Esophagus muscularis mucosa (tissue), 4 donors: ENCODE measurements at regions not wholly inside any gene's neighbourhood (a gene's known extent, or its start where the extent isn't known, plus 50 kb on each side); places are given as distances from the start of the nearest gene placed in this dataset.

Experiments
- DNase-seq: peaks from one replicate; pipeline ENCODE4 v3.0.0-alpha.2; 2017; ENCODE audit errors: extremely low spot score
- H3K27ac ChIP-seq, 4 donors: fragments of 200-600 bp; sonication (generic); replicated peaks in 1 of 4; 1 replicate in 3 of 4; 2 replicates in 1 of 4; pipeline ENCODE4 v1.5.1; 2016 to 2019; ENCODE audit warnings: mild to moderate bottlenecking in 1 of 4
- H3K27me3 ChIP-seq, 4 donors: fragments of 200-600 bp; sonication (generic); one replicate each; pipeline versions ENCODE4 v1.5.1 to v1.6.0; 2016 to 2019
- H3K36me3 ChIP-seq, 4 donors: fragments of 200-600 bp; sonication (generic); one replicate each; pipeline ENCODE4 v1.5.1; 2016 to 2019
- H3K4me1 ChIP-seq, 4 donors: fragments of 200-600 bp; sonication (generic); one replicate each; pipeline ENCODE4 v1.5.1; 2016 to 2019
- H3K4me3 ChIP-seq, 4 donors: fragments of 200-600 bp; sonication (generic); 1 replicate in 2 of 4; 2 replicates in 2 of 4; pipeline ENCODE4 v1.5.1; 2016 to 2019; ENCODE audit warnings: mild to moderate bottlenecking in 4 of 4, moderate library complexity in 1 of 4
- H3K9me3 ChIP-seq, 4 donors: fragments of 200-600 bp; sonication (generic); 1 replicate in 3 of 4; 2 replicates in 1 of 4; pipeline ENCODE4 v1.5.1; 2016 to 2019
- CTCF ChIP-seq, 3 experiments: fragments of 200-600 bp in 2 of 3; fragments of 450-650 bp in 1 of 3; sonication (generic) in 2 of 3; IDR thresholded peaks; one replicate each; pipeline ENCODE4 v1.5.1; 2017 to 2019; ENCODE audit warnings: antibody characterized with exemption in 3 of 3, mild to moderate bottlenecking in 2 of 3, moderate library complexity in 1 of 3
- EP300 ChIP-seq: sonication (generic); formaldehyde crosslinking; IDR thresholded peaks from one replicate; pipeline ENCODE4 v1.6.1; 2017; ENCODE audit warnings: antibody characterized with exemption
- POLR2A ChIP-seq: fragments of 450-650 bp; IDR thresholded peaks from one replicate; pipeline ENCODE4 v1.6.1; 2017; ENCODE audit warnings: antibody characterized with exemption, moderate library complexity, mild to moderate bottlenecking, low read depth
- POLR2AphosphoS5 ChIP-seq, 2 donors: sonication (generic); formaldehyde crosslinking; IDR thresholded peaks; one replicate each; pipeline ENCODE4 v1.6.1; 2017; ENCODE audit warnings: antibody characterized with exemption in 2 of 2
- WGBS: methylation state at CpG from one replicate; pipeline ENCODE4 v1.1.5; 2018; 5-methylcytosine and 5-hydroxymethylcytosine counted together
- intact Hi-C: fragments of 100-400 bp; cut with DNase I; formaldehyde crosslinking; loops from one replicate; pipeline ENCODE4 v1.15.1; 2023

DNA sequence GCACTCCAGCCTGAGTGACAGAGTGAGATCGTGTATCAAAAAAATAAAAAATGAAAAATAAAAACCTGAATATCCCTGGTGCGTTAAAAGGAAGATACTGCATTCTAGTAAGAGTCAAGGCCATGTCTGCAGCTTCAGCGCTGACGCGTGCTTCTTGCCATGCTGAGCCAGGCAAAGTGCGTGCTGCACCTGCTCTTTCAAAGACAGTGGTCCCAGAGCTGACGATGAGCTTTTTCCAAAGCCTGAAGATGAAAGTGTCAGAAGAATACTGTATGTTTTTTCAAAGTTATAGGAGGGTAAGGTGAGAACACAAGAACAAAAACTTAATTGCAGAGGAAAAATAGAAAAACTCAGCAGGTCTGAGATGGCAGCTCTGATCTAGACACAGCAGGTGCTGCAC, 115.1 kb downstream of the RNASET2 start:
- DNase-seq = no peak
- WGBS = 90% methylated on average over 7 of the region's 7 CpGs
- intact Hi-C loops = no loop called here
- no peak for TF ChIP-seq EP300
- Histone ChIP-seq H3K27ac (no peak overlapping the region), H3K9me3 (peaks cover 0 to under 1% (median 0%) of the 10 kb centered on the region in 4 donors), H3K4me1 (peaks cover 0 to 10% (median 5%) of the 10 kb centered on the region in 4 donors), H3K36me3 (no peaks in the 10 kb centered on the region), H3K4me3 (no peak overlapping the region), H3K27me3 (no peaks in the 10 kb centered on the region)

GRCh38 chr6:166839569-166839968, 116.8 kb downstream of the RNASET2 start:
- no peaks in the 10 kb centered on the region for H3K36me3 ChIP-seq
- H3K27ac ChIP-seq = no peak overlapping the region
- no peaks in the 10 kb centered on the region for H3K27me3 ChIP-seq
- no peak overlapping the region for H3K4me3 ChIP-seq
- H3K4me1 ChIP-seq = peaks cover 0 to 10% (median 5%) of the 10 kb centered on the region in 4 donors
- DNase-seq = no peak
- intact Hi-C loops = no loop called here
- H3K9me3 ChIP-seq = no peaks in the 10 kb centered on the region
- TF ChIP-seq CTCF (IDR thresholded peaks at IDR 0.05) (no peak), POLR2A (no peak), EP300 (no peak), POLR2AphosphoS5 (IDR thresholded peaks at IDR 0.05) (no peak)
- 32% methylated on average over 3 of the region's 3 CpGs for WGBS

- Histone ChIP-seq H3K4me1 (peaks cover 0 to 10% (median 5%) of the 10 kb centered on the region in 4 donors), H3K27me3 (no peaks in the 10 kb centered on the region), H3K4me3 (no peak overlapping the region), H3K36me3 (no peaks in the 10 kb centered on the region), H3K27ac (no peak overlapping the region), H3K9me3 (no peaks in the 10 kb centered on the region)
- 73% methylated on average over 10 of the region's 10 CpGs for WGBS
- intact Hi-C loops = no loop called here
- DNase-seq = no peak
- TF ChIP-seq POLR2AphosphoS5 (IDR thresholded peaks at IDR 0.05) = no peak
- no peak for TF ChIP-seq CTCF (IDR thresholded peaks at IDR 0.05)
- no peak for TF ChIP-seq EP300
- TF ChIP-seq POLR2A = no peak
Observed at GRCh38 chr6:166838987-166839386, 117.4 kb downstream of the RNASET2 start.

DNA sequence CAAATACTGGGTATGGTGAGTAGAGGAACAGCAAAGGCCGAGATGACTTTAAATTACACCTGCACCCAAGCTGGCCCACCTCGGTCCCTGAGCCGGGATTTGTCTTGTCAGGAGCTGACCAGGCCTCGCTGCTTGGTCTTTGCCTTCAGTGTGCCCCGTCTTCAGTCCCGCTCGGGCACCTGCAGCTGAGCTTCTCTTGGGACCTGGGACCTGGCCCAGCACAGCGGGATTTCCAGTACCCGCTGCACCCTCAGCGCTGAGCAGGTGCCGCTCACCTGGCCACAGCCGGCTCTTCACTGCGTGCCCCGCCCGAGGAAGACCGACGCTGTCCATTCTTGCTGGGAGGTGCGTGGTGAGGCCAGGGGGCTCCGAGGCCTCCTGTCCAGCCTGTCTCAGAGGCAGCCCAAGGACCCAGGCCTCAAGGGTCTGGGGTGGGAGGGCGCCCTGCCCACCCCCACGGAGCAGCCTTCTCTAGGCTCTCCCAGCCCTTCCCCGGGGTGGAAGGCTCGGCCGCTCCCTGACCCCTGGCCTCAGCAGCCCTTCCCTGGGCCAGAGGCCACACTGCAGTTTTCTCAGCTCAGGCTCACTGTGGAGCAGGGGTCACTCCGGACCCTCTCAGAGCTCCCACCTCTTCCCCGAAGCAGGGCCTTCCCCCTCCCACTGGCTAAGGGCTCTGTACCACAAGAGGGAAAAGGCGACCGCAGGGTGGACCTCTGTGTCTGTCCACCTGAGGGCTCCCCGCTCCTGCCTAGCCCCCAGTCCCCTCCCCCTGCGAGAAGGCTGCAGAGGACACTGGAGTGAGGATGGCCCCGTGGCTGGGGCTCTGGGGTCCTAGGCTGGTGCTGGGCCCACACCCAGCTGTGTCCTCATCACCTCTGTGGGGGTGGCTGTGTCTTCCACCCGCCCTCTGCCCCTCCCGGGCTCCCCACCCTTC, 119.3 kb downstream of the RNASET2 start:
- 84% methylated on average over 22 of the region's 33 CpGs for WGBS
- H3K36me3 ChIP-seq = no peaks in the 10 kb centered on the region
- intact Hi-C loops = no loop called here
- H3K9me3 ChIP-seq = no peaks in the 10 kb centered on the region
- no peak overlapping the region for H3K27ac ChIP-seq
- no peak overlapping the region for H3K4me3 ChIP-seq
- H3K27me3 ChIP-seq = no peaks in the 10 kb centered on the region
- DNase-seq = no peak
- peaks cover 0 to 10% (median 5%) of the 10 kb centered on the region in 4 donors for H3K4me1 ChIP-seq
- TF ChIP-seq CTCF (IDR thresholded peaks at IDR 0.05) = no peak
- TF ChIP-seq POLR2A = no peak
- TF ChIP-seq POLR2AphosphoS5 (IDR thresholded peaks at IDR 0.05) = no peak
- TF ChIP-seq EP300 = no peak

DNA sequence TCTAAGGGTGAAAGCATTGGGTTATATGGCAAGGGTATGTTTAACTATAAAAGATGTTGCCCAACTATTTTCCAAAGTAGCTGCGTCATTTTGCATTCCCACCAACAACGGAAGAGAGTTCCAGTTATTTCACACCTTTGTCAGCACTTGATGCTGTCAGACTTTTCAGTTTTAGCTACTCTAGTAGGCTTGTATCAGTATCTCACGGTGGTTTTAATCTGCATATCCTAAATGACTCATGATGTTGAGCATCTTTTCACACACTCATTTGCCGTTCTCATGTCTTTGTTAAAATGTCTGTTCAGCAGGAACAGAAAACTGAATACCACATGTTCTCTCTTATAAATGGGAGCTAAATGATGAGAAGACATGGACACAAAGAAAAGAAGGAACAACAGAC, 122.3 kb downstream of the RNASET2 start:
- Histone ChIP-seq H3K27me3 (no peaks in the 10 kb centered on the region), H3K36me3 (no peaks in the 10 kb centered on the region), H3K9me3 (no peaks in the 10 kb centered on the region), H3K4me1 (peaks cover 0 to 10% (median 3%) of the 10 kb centered on the region in 4 donors), H3K27ac (no peak overlapping the region), H3K4me3 (no peak overlapping the region)
- intact Hi-C loops = no loop called here
- TF ChIP-seq CTCF (IDR thresholded peaks at IDR 0.05) = no peak
- TF ChIP-seq POLR2A = no peak
- TF ChIP-seq POLR2AphosphoS5 (IDR thresholded peaks at IDR 0.05) = no peak
- TF ChIP-seq EP300 = no peak
- no peak for DNase-seq
- WGBS = 90% methylated on average over 4 of the region's 4 CpGs
